ENCODE measurements at regions not wholly inside any gene's neighbourhood (a gene's known extent, or its start where the extent isn't known, plus 50 kb on each side); places are given as distances from the start of the nearest gene placed in this dataset.
"Not testable (repeated sequence)": the region's sequence is repeated elsewhere in the genome, so short reads cannot be mapped to it uniquely, and the experiment has no call there.

GRCh38 chr1:98299313-98299712 lies 362.2 kb upstream of the SNX7 start:
- DNase-seq (ENCODE audit: low read depth in 4 of 4, low spot score in 2 of 4) = no peak

DNA sequence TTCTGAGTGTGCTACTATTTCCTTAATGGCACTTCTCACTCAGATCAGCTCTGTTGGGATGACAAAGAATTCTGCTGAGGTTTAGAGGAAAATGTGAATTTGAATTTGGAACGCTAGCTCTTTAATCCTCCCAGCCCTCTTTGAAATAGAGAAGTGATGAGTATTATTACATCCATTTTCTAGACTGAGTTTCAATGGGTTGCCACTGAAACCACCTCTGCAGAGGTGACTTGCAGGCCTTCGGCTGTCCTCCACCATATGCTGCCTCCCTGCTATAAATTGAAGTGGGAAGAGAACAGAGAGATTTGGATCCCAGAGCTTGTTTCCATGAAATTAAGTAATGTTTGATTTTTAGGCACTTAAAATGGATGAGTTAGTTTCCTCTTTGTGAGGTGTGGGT lies 363.2 kb upstream of the SNX7 start:
- no peak for DNase-seq (ENCODE audit: low read depth in 4 of 4, low spot score in 2 of 4)

DNA sequence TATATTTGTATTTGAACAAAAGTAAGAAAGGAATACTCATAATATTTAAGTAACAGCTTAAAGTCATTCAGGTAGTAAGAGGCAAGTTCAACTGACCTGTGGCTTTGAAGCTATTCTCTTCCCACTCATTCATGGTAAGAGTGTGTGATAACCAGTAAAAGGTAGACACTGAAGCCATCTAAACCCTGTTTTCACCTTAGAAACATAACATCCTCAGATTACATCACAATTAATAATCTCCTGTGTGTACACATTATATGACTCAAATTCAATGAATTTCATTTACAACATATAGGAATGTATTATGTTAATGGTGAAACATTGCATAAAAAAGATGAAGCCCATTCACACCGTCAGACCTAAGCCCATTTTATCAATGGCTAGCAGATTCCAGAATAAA lies 364.8 kb upstream of the SNX7 start:
- DNase-seq (ENCODE audit: low read depth in 4 of 4, low spot score in 2 of 4) = no peak

DNA sequence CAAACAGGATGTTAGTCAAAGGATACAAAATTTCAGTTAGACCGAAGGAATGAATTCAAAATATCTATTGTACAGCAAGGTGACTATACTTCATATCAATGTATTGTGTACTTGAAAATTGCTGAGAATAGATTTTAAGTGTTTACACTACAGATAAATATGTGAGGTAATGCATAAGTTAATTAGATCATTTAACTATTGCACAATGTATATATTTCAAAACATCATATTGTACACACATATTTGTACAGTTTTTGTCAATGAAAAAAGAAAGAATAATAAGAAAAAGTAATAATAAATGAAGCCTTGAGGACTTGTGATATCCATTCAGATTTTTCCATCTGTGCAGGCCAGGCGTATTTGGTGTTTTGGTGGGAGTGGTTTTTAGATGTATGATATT lies 367.4 kb upstream of the SNX7 start:
- DNase-seq (ENCODE audit: low read depth in 4 of 4, low spot score in 2 of 4) = no peak

DNA sequence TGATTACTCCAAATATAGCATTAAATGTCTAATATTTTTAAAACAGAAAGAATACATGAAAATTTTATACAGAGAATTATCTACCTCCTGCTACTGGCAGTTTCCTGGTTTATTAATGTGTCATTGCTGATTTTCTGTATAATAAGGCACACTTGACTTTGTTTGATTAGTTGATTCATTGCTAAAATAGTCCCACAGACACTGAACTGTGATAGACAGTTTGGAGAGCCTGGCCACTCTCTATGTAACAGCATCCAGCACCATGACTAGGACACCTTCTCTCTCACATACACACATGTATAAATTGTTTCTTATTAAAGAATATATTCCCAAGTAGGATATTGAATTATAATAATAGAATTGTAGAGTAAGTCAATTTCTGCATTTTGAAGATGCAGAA lies 368.5 kb upstream of the SNX7 start:
- DNase-seq (ENCODE audit: low read depth in 4 of 4, low spot score in 2 of 4) = no peak

- DNase-seq (ENCODE audit: low read depth in 4 of 4, low spot score in 2 of 4) = no peak
Observed at GRCh38 chr1:98289311-98289710, 368.5 kb upstream of the DPYD start.

DNA sequence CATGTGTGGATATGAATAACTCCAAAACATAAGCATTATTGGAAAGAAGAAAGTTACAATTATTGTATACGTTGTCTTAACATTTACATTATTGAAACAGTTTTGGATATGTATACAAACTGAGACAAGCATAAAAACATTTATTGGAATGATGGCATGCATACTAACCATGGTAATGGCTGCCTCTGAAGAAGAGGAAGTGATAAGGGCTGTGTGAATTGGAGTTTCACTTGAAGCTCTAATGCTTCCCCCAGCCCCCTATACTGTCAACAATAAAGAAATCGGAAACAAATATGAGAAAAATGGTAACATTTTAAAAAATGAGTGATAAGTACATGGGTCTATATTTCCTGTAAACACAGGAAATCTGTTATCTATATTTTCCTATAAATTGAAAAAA lies 367.7 kb upstream of the DPYD start:
- DNase-seq (ENCODE audit: low read depth in 4 of 4, low spot score in 2 of 4) = no peak

GRCh38 chr1:98287626-98288025 lies 366.8 kb upstream of the DPYD start:
- DNase-seq (ENCODE audit: low read depth in 4 of 4, low spot score in 2 of 4) = no peak

GRCh38 chr1:98286656-98287055 lies 365.8 kb upstream of the DPYD start:
- DNase-seq (ENCODE audit: low read depth in 4 of 4, low spot score in 2 of 4) = no peak

- DNase-seq (ENCODE audit: low read depth in 4 of 4, low spot score in 2 of 4) = not testable (repeated sequence)
Observed at GRCh38 chr1:98285286-98285685, 364.5 kb upstream of the DPYD start.

DNA sequence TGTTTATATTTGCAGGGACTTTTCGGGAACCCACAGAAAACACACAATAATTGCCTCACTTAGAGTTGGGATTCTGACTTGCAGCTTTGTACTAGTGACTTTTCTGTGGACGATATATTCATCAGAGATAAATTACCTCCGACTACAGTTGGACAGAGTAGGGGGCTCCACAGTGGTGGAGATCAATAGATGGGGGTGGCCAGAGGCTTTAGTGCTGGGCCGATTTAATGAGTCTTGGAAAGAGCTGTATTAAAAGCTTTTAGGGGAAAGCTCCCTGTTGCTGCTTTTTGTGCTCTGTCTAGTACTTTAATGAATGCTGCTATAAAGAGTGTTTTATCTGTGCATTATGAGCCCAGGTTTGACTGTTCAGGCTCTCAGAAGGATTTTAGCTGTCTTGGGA lies 359.2 kb upstream of the DPYD start:
- DNase-seq (ENCODE audit: low read depth in 4 of 4, low spot score in 2 of 4) = no peak

DNA sequence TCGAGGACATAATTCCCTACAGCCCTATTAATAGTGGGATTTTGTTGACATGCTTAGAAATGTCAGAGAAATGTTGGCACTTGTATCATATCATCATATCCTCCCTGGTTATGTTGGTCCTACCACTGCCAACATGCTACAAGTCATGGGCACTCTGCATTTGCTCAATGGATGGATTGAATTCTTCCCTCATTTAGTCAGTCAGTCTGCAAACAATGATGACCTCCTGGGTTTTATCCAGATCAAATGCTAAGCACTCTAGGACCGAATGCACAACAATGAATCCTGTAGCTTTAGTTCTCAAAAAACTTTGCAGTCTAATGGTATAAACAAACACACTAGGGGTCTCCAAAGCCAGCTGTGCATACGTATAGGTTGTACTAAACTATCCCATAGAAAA lies 357.2 kb upstream of the DPYD start:
- no peak for DNase-seq (ENCODE audit: low read depth in 4 of 4, low spot score in 2 of 4)

DNA sequence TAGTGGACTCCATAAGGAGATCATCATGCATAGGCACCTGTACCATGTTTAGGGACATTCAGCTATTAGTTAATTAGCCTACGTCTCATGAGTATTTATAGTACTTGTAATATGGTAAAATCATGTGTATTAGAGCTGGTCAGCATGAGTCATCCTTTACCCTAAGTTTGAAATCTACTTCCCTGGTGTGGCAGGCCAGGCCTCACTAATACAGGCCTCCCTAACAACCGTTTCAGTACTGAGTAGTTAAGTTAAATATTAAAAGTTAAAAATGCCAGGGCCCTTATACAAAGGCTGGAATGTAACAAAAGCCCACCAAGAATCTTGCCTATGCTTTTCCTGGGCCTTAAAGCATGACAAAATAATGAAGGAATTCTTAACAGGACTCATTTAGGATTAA lies 356.3 kb upstream of the DPYD start:
- DNase-seq (ENCODE audit: low read depth in 4 of 4, low spot score in 2 of 4) = no peak

DNA sequence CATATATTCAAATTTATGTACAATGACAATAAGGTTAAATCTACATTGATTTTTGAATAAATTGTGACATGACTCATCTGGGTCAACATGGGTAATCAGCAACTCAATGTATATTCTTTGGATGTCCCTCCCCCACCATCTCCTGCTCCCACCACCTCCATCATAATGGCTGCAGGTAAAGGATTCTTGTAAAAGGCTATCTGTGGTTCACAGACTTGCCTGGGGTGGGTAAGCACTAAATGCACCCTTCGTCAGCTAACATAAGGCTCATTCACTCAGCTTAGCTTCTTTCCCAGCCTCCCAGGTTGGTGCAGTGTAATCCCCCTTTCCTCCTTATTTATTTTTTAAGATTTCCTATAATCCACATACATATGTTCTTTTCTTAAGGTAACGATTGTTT lies 355.7 kb upstream of the DPYD start:
- no peak for DNase-seq (ENCODE audit: low read depth in 4 of 4, low spot score in 2 of 4)

DNA sequence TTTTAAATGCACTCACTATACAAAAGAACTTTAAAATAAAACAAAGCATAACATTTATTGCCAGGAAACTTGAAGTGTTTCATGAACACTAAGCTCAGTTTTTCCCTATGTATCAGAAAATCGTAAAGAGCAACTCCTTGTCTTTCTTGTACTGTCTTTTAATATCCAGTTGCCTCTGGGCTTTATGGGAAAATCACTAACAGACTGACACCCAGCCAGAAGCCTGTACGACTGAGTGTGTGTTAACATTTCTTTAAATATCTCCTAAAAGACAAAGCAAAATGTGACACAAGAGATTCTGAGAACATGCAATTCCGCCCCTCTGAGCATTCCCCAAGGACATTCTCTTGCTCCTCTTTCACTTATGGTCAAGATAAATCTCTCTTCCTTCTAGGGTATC lies 347.5 kb upstream of the DPYD start:
- no peak for DNase-seq (ENCODE audit: low read depth in 4 of 4, low spot score in 2 of 4)

DNA sequence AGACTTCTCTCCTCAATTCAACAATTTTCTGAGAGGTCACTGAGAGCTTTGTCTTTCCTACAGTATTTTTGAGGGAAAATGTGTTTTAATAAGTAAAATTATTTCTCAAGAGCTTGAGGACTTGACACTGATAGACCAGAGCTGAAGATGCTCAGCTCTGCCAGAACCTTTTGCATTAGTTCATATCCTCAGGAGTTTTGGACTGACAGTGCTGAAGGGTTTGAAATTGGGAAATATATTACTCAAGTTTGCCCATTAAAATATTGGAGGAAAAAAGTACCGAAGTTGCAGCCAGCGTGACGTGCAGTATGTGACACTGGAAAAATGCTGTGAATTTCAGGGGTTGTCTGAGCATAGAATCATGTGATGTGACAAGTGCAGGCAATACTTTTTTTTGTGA lies 346.6 kb upstream of the DPYD start:
- DNase-seq (ENCODE audit: low read depth in 4 of 4, low spot score in 2 of 4) = no peak

DNA sequence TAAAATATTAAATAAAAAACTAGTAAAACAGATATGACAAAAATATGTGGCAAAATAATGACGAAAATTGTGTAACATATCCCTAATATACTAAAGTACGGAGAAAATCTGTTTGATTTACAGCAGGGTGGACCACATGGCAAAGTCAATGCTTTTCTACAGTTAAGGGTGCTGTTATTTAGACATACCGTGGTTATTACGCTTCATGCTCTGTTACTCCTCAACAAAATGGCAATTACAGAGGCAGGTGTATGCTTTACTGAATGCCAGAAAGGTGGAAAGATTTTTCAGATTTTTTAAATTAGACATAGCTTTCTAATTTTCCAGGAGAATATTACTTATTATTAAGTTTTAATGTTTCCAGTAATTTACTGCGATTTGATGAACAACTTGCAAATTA lies 343.9 kb upstream of the DPYD start:
- DNase-seq (ENCODE audit: low read depth in 4 of 4, low spot score in 2 of 4) = no peak

GRCh38 chr1:98260839-98261238 lies 340.0 kb upstream of the DPYD start:
- no peak for DNase-seq (ENCODE audit: low read depth in 4 of 4, low spot score in 2 of 4)

DNA sequence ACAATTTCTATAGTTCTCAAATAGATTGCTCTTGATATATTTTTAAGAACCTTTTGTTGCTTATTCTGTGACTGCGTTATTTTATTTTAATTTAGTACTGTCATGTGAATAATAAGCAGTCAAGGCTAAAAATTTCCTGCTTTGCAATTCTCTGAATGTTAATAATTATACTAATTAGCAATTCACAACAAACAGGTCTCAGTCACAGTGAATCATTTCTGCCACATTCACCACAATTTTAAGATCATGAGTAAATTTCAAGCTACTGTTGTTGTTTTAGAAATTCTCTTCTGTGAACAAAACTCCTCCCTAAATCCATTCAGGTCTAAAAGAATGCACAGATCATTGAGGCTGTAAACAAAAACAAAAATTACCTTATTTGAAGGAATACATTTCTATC lies 339.6 kb upstream of the DPYD start:
- no peak for DNase-seq (ENCODE audit: low read depth in 4 of 4, low spot score in 2 of 4)

DNA sequence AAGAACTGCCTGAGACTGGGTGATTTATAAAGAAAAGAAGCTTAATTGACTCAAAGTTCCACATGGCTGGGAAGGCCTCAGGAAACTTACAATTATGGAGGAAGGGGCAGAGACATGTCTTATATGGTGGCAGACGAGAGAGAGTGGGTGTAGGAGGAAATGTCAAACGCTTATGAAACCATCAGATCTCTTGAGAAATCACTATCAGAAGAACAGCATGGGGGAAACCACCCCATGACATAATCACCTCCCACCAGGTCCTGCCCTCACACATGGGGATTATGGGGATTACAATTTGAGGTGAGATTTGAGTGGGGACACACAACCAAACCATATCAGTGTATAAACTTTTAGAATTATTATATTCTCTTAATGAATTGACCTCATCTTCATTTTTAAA lies 335.9 kb upstream of the DPYD start:
- DNase-seq (ENCODE audit: low read depth in 4 of 4, low spot score in 2 of 4) = no peak

GRCh38 chr1:98253145-98253544 lies 332.3 kb upstream of the DPYD start:
- no peak for DNase-seq (ENCODE audit: low read depth in 4 of 4, low spot score in 2 of 4)

DNA sequence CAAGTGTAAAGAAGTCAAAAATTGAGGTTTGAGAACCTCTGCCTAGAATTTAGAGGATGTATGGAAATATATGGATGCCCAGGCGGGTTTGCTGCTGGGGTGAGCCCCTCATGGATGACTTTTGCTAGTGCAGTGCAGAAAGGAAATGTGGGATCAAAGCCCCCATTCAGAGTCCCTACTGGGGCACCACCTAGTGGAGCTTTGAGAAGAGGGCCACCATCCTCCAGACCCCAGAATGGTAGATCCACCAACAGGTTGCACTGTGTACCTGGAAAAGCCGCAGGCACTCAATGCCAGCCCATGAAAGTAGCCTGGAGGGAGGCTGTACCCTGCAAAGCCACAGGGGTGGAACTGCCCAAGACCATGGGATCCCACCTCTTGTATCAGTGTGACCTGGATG lies 330.7 kb upstream of the DPYD start:
- DNase-seq (ENCODE audit: low read depth in 4 of 4, low spot score in 2 of 4) = no peak

DNA sequence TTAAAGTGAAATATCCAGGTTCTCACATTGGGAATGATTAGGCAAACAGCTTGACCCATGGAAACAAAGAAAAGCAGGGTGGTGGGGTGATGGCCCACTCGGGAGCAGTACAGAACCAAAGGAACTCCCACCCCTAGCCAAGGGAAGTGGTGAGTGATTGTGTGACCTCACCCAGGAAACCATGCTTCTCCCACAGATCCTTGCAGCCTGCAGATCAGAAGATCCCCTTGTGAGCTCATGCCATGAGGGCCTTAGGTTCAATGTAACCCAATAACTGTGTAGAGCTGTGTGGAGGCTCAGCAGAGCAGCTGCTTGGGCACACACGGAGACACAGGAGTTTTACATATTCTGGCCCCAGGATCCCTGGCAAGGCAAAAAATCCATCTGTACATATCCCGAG lies 311.8 kb upstream of the DPYD start:
- DNase-seq (ENCODE audit: low read depth in 4 of 4, low spot score in 2 of 4) = no peak

GRCh38 chr1:98222706-98223105 lies 301.9 kb upstream of the DPYD start:
- no peak for DNase-seq (ENCODE audit: low read depth in 4 of 4, low spot score in 2 of 4)

Data from left renal cortex interstitium (tissue), 4 donors.